ENCODE measurements at regions not wholly inside any gene's neighbourhood (a gene's known extent, or its start where the extent isn't known, plus 50 kb on each side); places are given as distances from the start of the nearest gene placed in this dataset.

DNA sequence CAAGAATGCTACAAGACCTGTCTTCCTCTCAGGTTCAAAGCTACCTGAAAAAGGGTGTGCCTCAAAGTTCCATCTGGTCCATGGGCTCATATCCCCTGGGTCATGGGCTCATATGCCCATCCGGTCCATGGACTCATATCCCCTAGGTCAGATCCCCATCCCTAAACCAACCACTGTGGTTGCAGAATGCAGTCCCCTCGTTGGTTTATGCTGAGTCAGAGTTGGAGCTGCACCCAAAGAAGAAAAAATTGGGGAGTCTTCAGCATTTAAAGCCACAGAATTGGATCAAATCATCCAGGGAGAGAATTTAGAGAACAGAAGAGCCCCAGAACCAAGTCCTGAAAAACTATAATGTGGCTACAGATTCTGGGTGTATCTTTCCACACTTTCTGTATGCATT is 71.5 kb upstream of the IL12A start:
- TF ChIP-seq, protein P1, sequence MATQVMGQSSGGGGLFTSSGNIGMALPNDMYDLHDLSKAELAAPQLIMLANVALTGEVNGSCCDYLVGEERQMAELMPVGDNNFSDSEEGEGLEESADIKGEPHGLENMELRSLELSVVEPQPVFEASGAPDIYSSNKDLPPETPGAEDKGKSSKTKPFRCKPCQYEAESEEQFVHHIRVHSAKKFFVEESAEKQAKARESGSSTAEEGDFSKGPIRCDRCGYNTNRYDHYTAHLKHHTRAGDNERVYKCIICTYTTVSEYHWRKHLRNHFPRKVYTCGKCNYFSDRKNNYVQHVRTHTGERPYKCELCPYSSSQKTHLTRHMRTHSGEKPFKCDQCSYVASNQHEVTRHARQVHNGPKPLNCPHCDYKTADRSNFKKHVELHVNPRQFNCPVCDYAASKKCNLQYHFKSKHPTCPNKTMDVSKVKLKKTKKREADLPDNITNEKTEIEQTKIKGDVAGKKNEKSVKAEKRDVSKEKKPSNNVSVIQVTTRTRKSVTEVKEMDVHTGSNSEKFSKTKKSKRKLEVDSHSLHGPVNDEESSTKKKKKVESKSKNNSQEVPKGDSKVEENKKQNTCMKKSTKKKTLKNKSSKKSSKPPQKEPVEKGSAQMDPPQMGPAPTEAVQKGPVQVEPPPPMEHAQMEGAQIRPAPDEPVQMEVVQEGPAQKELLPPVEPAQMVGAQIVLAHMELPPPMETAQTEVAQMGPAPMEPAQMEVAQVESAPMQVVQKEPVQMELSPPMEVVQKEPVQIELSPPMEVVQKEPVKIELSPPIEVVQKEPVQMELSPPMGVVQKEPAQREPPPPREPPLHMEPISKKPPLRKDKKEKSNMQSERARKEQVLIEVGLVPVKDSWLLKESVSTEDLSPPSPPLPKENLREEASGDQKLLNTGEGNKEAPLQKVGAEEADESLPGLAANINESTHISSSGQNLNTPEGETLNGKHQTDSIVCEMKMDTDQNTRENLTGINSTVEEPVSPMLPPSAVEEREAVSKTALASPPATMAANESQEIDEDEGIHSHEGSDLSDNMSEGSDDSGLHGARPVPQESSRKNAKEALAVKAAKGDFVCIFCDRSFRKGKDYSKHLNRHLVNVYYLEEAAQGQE (IDR thresholded peaks at IDR 0.05; ENCODE audit: borderline replicate concordance) = no peak
- no peak for TF ChIP-seq RAD21 (conservative IDR thresholded peaks at IDR 0.05)
- TF ChIP-seq POLR2AphosphoS5 (IDR thresholded peaks at IDR 0.05) = no peak
- TF ChIP-seq, protein P2, sequence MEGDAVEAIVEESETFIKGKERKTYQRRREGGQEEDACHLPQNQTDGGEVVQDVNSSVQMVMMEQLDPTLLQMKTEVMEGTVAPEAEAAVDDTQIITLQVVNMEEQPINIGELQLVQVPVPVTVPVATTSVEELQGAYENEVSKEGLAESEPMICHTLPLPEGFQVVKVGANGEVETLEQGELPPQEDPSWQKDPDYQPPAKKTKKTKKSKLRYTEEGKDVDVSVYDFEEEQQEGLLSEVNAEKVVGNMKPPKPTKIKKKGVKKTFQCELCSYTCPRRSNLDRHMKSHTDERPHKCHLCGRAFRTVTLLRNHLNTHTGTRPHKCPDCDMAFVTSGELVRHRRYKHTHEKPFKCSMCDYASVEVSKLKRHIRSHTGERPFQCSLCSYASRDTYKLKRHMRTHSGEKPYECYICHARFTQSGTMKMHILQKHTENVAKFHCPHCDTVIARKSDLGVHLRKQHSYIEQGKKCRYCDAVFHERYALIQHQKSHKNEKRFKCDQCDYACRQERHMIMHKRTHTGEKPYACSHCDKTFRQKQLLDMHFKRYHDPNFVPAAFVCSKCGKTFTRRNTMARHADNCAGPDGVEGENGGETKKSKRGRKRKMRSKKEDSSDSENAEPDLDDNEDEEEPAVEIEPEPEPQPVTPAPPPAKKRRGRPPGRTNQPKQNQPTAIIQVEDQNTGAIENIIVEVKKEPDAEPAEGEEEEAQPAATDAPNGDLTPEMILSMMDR (IDR thresholded peaks at IDR 0.05; ENCODE audit: poor library complexity, severe bottlenecking) = no peak
- no peak for TF ChIP-seq EP300 (conservative IDR thresholded peaks at IDR 0.05; ENCODE audit: poor library complexity, severe bottlenecking)
- no peak for TF ChIP-seq EZH2 (IDR thresholded peaks at IDR 0.05; ENCODE audit: borderline replicate concordance, insufficient read depth, low read length, poor library complexity, severe bottlenecking)
- no peak for TF ChIP-seq SMC3 (conservative IDR thresholded peaks at IDR 0.05; ENCODE audit: poor library complexity)

Measured in neural cell (in vitro differentiated cells).